ENCODE measurements at regions not wholly inside any gene's neighbourhood (a gene's known extent, or its start where the extent isn't known, plus 50 kb on each side); places are given as distances from the start of the nearest gene placed in this dataset.
A peak's percentile ranks its signal among the peaks of the same experiment; 100 is the strongest.
"Not testable (repeated sequence)": the region's sequence is repeated elsewhere in the genome, so short reads cannot be mapped to it uniquely, and the experiment has no call there.

DNA sequence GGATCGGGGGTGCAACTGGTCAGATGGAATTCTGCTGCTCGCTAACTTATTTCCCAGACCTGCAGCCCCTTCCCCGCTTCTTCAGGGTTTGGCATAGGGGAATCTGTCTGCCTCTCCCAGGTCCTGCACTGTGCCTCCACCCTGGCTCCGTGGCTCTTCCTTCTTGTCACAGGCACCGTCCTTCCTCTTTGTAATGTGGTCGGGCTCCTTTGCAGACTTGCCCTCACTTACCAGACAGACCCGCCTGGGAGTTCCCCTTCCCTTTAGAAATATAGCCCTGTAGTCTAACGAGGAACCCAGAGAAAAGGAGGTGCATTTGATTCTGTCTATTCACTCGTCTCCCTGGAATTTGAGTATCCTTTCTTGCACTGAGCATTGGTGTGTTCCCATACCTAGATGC lies 63.9 kb upstream of the PAX8 start:
- Histone ChIP-seq H3K4me1 (ENCODE audit: insufficient read depth) (no peaks in the 10 kb centered on the region), H3K27ac (no peak overlapping the region), H3K27me3 (no peaks in the 10 kb centered on the region), H3K36me3 (no peaks in the 10 kb centered on the region), H3K4me3 (no peak overlapping the region), H3K9me3 (no peaks in the 10 kb centered on the region)
- no peak for TF ChIP-seq POLR2A (IDR thresholded peaks at IDR 0.05)
- TF ChIP-seq, protein P1, sequence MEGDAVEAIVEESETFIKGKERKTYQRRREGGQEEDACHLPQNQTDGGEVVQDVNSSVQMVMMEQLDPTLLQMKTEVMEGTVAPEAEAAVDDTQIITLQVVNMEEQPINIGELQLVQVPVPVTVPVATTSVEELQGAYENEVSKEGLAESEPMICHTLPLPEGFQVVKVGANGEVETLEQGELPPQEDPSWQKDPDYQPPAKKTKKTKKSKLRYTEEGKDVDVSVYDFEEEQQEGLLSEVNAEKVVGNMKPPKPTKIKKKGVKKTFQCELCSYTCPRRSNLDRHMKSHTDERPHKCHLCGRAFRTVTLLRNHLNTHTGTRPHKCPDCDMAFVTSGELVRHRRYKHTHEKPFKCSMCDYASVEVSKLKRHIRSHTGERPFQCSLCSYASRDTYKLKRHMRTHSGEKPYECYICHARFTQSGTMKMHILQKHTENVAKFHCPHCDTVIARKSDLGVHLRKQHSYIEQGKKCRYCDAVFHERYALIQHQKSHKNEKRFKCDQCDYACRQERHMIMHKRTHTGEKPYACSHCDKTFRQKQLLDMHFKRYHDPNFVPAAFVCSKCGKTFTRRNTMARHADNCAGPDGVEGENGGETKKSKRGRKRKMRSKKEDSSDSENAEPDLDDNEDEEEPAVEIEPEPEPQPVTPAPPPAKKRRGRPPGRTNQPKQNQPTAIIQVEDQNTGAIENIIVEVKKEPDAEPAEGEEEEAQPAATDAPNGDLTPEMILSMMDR (IDR thresholded peaks at IDR 0.05): no peak
- TF ChIP-seq EP300 (IDR thresholded peaks at IDR 0.05): no peak
- intact Hi-C loops (cut with DNase I): no loop called here
- 64 to 81% (median 70%) methylated on average over 9 of the region's 9 CpGs for WGBS, 3 donors
- DNase-seq: no peak

DNA sequence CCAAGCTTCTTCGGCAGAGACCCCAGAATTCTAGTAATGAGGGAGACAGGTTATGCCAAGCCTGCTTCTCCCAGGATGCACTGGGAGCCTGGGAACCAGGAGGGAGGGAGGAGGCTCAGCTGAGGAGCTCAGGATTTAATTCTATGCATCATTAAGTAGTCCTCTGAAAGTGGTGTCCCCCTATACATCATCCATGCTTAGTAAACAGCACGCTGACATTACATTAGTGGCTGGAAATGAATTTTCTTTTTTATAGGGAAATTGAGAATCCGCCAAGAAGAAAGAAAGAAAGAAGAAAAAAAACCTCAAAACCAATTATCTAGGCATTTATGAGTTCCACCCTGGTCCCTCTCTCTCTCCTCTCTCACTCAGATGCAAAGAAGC lies 63.1 kb upstream of the PAX8 start:
- H3K4me1 ChIP-seq (ENCODE audit: insufficient read depth); H3K27me3 ChIP-seq; intact Hi-C loops (cut with DNase I); H3K27ac ChIP-seq; H3K4me3 ChIP-seq; H3K36me3 ChIP-seq; H3K9me3 ChIP-seq; DNase-seq: not testable (repeated sequence)
- WGBS, 3 donors: 47 to 67% (median 60%) methylated on average over 3 of the region's 3 CpGs

DNA sequence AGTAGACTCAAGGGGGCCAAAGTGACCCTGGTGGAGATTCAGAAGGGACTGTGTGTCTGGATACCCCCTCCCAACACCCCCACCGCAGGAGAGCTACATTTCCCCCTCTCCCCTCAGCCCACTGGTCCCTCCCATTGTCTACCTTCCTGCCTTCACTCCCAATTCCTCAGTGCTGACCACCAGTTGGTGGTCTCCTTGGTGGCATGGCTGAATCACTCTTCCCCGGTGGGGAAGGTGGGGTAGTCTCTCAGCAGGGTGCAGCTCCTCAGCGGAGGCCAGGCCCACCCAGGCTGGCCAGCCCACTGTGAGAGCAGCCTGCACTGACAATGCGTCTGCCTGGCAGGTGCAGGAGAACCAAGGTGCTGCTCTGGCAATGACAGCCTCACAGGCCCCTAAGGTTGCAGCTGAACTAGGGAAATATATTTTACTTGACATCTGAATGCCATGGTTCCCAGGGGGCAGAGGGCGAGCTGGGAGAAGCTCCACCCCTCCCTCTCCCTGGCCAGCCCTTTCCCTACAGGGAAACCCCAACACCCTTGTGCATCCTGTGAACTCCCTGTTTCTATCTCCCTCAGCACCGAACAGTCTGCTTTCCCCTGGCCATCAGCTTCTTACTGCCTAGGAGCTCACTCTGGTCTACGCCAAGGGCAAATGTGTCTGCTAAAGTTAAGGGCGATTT lies 62.6 kb upstream of the PAX8 start:
- no peaks in the 10 kb centered on the region for H3K36me3 ChIP-seq
- WGBS, 3 donors: 64 to 67% (median 65%) methylated on average over 8 of the region's 8 CpGs
- H3K9me3 ChIP-seq: no peaks in the 10 kb centered on the region
- H3K4me3 ChIP-seq: no peak overlapping the region
- H3K4me1 ChIP-seq (ENCODE audit: insufficient read depth): no peaks in the 10 kb centered on the region
- intact Hi-C loops (cut with DNase I): no loop called here
- no peak for TF ChIP-seq POLR2A (IDR thresholded peaks at IDR 0.05)
- TF ChIP-seq, protein P1 (IDR thresholded peaks at IDR 0.05): no peak
- no peak for TF ChIP-seq EP300 (IDR thresholded peaks at IDR 0.05)
- H3K27me3 ChIP-seq: no peaks in the 10 kb centered on the region
- DNase-seq: no peak
- H3K27ac ChIP-seq: no peak overlapping the region

DNA sequence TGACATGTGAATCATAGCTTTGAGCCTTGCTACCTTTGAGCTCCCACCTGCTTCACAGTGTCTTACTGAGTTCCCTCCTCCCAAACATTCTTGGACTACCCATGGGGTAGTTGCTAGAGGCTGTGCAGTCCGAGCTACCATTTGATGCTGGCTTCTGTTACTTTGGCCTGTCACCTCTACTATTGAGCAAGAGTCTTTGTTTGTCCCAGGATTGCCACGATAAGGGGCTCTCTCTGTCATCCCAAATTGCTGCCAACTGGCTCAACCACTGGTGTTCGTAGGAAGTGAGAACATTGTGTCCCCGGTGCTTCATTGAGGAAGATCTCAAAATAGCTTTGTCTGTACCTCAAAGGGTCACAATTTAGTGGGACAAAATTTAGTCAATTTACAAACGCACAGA lies 59.1 kb upstream of the PAX8 start:
- intact Hi-C loops (cut with DNase I): no loop called here
- no peak overlapping the region for H3K4me3 ChIP-seq
- TF ChIP-seq EP300 (IDR thresholded peaks at IDR 0.05) (no peak), POLR2A (IDR thresholded peaks at IDR 0.05) (no peak)
- TF ChIP-seq, protein P1 (IDR thresholded peaks at IDR 0.05): no peak
- WGBS, 3 donors: 47 to 58% (median 56%) methylated on average over 5 of the region's 5 CpGs
- H3K27me3 ChIP-seq: no peaks in the 10 kb centered on the region
- H3K9me3 ChIP-seq: no peaks in the 10 kb centered on the region
- DNase-seq: peak in 1 of 5 donors; percentile 18
- no peaks in the 10 kb centered on the region for H3K4me1 ChIP-seq (ENCODE audit: insufficient read depth)
- H3K36me3 ChIP-seq: no peaks in the 10 kb centered on the region
- H3K27ac ChIP-seq: no peak overlapping the region

DNA sequence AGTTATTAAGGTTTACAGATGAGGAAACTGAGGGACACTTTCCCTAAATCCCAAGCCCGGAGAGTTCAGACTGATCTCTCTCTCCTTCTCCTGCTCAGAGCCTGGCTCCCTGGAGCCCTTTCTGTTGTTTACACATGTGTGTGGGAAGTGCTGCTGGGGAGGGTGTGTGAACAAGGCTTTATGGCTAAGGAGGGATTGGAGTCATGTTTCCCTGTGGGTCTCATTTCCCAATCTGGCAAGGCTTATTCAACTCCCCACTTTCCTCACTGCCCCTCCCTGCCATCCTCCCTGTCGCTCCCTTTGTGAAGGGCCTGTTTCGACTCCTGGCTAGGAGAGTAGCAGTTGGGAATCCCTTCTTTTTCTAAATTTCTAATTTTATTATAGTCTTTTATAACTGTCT lies 57.3 kb upstream of the PAX8 start:
- H3K4me1 ChIP-seq (ENCODE audit: insufficient read depth); H3K27me3 ChIP-seq; H3K9me3 ChIP-seq; H3K36me3 ChIP-seq; DNase-seq; H3K27ac ChIP-seq; intact Hi-C loops (cut with DNase I); H3K4me3 ChIP-seq: not testable (repeated sequence)
- WGBS, 3 donors: 13 to 23% (median 18%) methylated on average over 3 of the region's 3 CpGs
